ENCODE measurements at regions not wholly inside any gene's neighbourhood (a gene's known extent, or its start where the extent isn't known, plus 50 kb on each side); places are given as distances from the start of the nearest gene placed in this dataset.

DNA sequence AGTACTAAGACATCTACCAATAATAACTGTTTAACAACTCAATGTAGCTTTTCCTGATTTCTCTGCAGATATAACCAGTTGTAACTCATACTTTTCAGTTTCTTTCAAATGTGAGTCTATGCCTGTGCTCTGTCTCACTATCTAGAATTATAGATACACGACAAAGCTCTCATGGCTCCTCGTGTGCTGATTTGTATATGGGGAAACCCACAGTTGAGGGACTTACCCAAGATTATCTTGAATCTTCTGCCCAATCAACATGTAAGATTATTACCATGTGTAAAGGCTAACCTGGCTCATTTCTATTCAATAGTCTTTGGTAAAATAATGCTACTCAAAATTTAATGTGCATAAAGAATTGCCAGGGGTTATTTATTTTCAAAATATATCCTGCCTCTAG, 554.4 kb downstream of the FBXO15 start:
- intact Hi-C loops (cut with DNase I): no loop called here
- 56 to 71% methylated on average over 2 of the region's 2 CpGs for WGBS, 2 donors
- TF ChIP-seq, protein P1, sequence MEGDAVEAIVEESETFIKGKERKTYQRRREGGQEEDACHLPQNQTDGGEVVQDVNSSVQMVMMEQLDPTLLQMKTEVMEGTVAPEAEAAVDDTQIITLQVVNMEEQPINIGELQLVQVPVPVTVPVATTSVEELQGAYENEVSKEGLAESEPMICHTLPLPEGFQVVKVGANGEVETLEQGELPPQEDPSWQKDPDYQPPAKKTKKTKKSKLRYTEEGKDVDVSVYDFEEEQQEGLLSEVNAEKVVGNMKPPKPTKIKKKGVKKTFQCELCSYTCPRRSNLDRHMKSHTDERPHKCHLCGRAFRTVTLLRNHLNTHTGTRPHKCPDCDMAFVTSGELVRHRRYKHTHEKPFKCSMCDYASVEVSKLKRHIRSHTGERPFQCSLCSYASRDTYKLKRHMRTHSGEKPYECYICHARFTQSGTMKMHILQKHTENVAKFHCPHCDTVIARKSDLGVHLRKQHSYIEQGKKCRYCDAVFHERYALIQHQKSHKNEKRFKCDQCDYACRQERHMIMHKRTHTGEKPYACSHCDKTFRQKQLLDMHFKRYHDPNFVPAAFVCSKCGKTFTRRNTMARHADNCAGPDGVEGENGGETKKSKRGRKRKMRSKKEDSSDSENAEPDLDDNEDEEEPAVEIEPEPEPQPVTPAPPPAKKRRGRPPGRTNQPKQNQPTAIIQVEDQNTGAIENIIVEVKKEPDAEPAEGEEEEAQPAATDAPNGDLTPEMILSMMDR (IDR thresholded peaks at IDR 0.05): no peak
- H3K36me3 ChIP-seq: no peaks in the 10 kb centered on the region
- ATAC-seq (no peak), FAIRE-seq (no peak), DNase-seq (no peak)
- no peaks in the 10 kb centered on the region for H3K27me3 ChIP-seq
- no peaks in the 10 kb centered on the region for H3K9me3 ChIP-seq
- H3K4me1 ChIP-seq: no peaks in the 10 kb centered on the region
- no peak overlapping the region for H3K27ac ChIP-seq
- no peak overlapping the region for H3K4me3 ChIP-seq

- Histone ChIP-seq H3K9me3 (no peaks in the 10 kb centered on the region), H3K27ac (no peak overlapping the region)
These were observed 556.7 kb downstream of the FBXO15 start for GRCh38 chr18:73590950-73591349.

DNA sequence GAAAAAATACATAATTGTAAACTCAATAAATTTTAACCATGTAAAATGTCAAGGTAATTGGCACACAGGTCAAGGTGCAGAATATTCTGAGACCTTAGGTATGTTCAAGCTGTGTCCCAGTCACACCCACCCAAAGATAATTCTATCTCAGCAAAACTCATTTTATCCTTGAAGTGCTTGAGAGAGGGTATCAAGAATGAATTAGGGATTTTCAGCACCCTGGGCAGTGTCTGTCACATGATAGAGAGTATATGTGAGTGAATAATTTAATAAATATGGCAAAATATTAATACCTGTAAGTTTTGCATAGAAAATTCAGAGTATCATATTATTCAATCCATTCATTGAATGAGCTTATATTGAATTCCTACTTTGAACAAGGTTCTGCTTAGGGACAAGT, 567.9 kb downstream of the FBXO15 start:
- Histone ChIP-seq H3K27ac (no peak overlapping the region), H3K27me3 (no peaks in the 10 kb centered on the region), H3K9me3 (no peaks in the 10 kb centered on the region), H3K36me3 (no peaks in the 10 kb centered on the region), H3K4me3 (no peak overlapping the region), H3K4me1 (no peaks in the 10 kb centered on the region)
- ATAC-seq (no peak), DNase-seq (no peak), FAIRE-seq (no peak)
- intact Hi-C loops (cut with DNase I): no loop called here
- TF ChIP-seq, protein P1 (IDR thresholded peaks at IDR 0.05): no peak

More at GRCh38 chr18:73590950-73591349, 556.7 kb downstream of the FBXO15 start:
- WGBS, 2 donors: 67 to 82% methylated on average over 4 of the region's 4 CpGs
- DNase-seq (no peak), ATAC-seq (no peak), FAIRE-seq (no peak)
- H3K4me3 ChIP-seq: no peak overlapping the region
- no peaks in the 10 kb centered on the region for H3K4me1 ChIP-seq
- H3K27me3 ChIP-seq: no peaks in the 10 kb centered on the region
- TF ChIP-seq, protein P1 (IDR thresholded peaks at IDR 0.05): no peak
- intact Hi-C loops (cut with DNase I): no loop called here
- no peaks in the 10 kb centered on the region for H3K36me3 ChIP-seq

DNA sequence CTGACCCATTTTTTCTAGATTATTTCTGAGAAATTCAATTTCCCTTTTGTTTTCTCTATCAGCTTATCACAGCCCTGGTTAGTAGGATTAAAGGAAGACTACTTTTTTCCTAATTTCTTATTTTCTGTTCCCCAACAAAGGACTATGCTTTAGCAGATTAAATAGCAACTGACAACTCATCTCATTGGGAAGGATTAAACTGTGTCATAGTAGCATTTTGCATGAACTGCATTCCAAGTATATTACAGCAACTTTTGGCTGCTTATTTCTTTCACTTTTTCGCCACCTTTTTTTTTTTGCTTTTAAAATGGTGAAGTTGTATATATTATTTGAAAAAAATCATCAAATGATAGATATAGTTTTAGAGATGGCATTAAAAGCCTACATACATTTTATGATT, 570.3 kb downstream of the FBXO15 start:
- FAIRE-seq: no peak
- no peaks in the 10 kb centered on the region for H3K4me1 ChIP-seq
- ATAC-seq: no peak
- no peak overlapping the region for H3K4me3 ChIP-seq
- DNase-seq: no peak
- 60 to 73% methylated on average over 1 of the region's 1 CpG for WGBS, 2 donors
- no peaks in the 10 kb centered on the region for H3K9me3 ChIP-seq
- no peaks in the 10 kb centered on the region for H3K36me3 ChIP-seq
- intact Hi-C loops (cut with DNase I): no loop called here
- H3K27ac ChIP-seq: no peak overlapping the region
- no peaks in the 10 kb centered on the region for H3K27me3 ChIP-seq
- TF ChIP-seq, protein P1 (IDR thresholded peaks at IDR 0.05): no peak

DNA sequence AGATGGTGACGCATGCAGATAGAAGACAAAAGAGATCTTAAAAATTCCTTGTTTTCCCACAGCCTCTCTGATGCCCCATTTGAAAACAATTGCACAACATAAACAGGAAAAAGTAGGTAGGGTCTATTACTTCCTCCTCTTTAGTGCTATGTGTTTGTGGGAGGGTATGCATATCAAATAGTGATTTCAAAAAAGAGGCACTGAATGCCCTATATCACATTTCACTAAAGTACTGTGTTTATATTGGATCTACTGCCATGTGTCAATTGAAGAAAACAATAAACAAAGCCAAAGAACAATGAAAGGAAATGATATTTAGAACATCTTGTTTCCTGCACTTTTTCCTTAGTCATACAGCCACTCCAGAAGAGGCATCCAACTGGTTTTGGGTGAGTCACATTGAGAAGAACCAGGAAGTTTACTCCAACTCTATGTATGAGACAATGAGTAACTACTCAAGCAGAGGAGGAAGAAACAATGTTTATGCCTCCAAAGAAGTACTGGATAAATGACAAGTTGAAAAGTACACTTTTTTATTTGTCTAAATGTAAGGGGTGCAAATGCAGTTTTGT, 583.6 kb downstream of the FBXO15 start:
- WGBS, 2 donors: 69 to 93% methylated on average over 1 of the region's 1 CpG
- peak in 2 of 4 donors; percentile 47 to 67 for ATAC-seq
- H3K27ac ChIP-seq: no peak overlapping the region
- H3K4me3 ChIP-seq: no peak overlapping the region
- H3K27me3 ChIP-seq: no peaks in the 10 kb centered on the region
- no peak for DNase-seq
- intact Hi-C loops (cut with DNase I): no loop called here
- H3K4me1 ChIP-seq: no peaks in the 10 kb centered on the region
- no peaks in the 10 kb centered on the region for H3K36me3 ChIP-seq
- TF ChIP-seq, protein P1 (IDR thresholded peaks at IDR 0.05): no peak
- H3K9me3 ChIP-seq: no peaks in the 10 kb centered on the region
- FAIRE-seq: no peak
